Type B pancreatic cell (in vitro differentiated cells): ENCODE measurements at regions not wholly inside any gene's neighbourhood (a gene's known extent, or its start where the extent isn't known, plus 50 kb on each side); places are given as distances from the start of the nearest gene placed in this dataset.

Experiments used
- DNase-seq: peaks from one replicate; pipeline ENCODE4 v3.0.0; 2021; ENCODE audit warnings: mixed read lengths; ENCODE audit not compliant: unreplicated experiment; ENCODE audit errors: extremely low spot score
- H3K27ac Mint-ChIP-seq: 2 replicates; pipeline ENCODE4 v1.8.0; 2021; ENCODE audit warnings: mild to moderate bottlenecking, mixed read lengths
- H3K27me3 Mint-ChIP-seq: 2 replicates; pipeline ENCODE4 v1.8.0; 2021; ENCODE audit warnings: mixed read lengths
- H3K36me3 Mint-ChIP-seq: 2 replicates; pipeline ENCODE4 v1.8.0; 2021; ENCODE audit warnings: mixed read lengths
- H3K4me1 Mint-ChIP-seq: one replicate; pipeline ENCODE4 v1.8.0; 2021; ENCODE audit warnings: mixed read lengths; ENCODE audit not compliant: unreplicated experiment
- H3K4me3 Mint-ChIP-seq: 2 replicates; pipeline ENCODE4 v1.8.0; 2021; ENCODE audit warnings: mild to moderate bottlenecking, mixed read lengths
- H3K9me3 Mint-ChIP-seq: 2 replicates; pipeline ENCODE4 v1.8.0; 2021; ENCODE audit warnings: mixed read lengths
- CTCF ChIP-seq: fragments of 200-600 bp; sonication (generic); conservative IDR thresholded peaks from 2 replicates; pipeline ENCODE4 v1.5.0; 2021; ENCODE audit warnings: antibody characterized with exemption, mild to moderate bottlenecking

GRCh38 chr2:101608408-101609310 lies 88.8 kb upstream of the MAP4K4 start:
- no peak overlapping the region for H3K4me3 Mint-ChIP-seq
- DNase-seq: peak; percentile 2
- no peaks in the 10 kb centered on the region for H3K9me3 Mint-ChIP-seq
- H3K4me1 Mint-ChIP-seq: no peaks in the 10 kb centered on the region
- TF ChIP-seq CTCF: no peak
- H3K36me3 Mint-ChIP-seq: no peaks in the 10 kb centered on the region
- H3K27me3 Mint-ChIP-seq: no peaks in the 10 kb centered on the region
- no peak overlapping the region for H3K27ac Mint-ChIP-seq

- no peak overlapping the region for H3K4me3 Mint-ChIP-seq
- TF ChIP-seq CTCF: no peak
- H3K27ac Mint-ChIP-seq: no peak overlapping the region
- no peaks in the 10 kb centered on the region for H3K27me3 Mint-ChIP-seq
- H3K36me3 Mint-ChIP-seq: no peaks in the 10 kb centered on the region
- no peaks in the 10 kb centered on the region for H3K9me3 Mint-ChIP-seq
- DNase-seq: no peak
- H3K4me1 Mint-ChIP-seq: no peaks in the 10 kb centered on the region
Observed at GRCh38 chr2:101597347-101597944, 100.1 kb upstream of the MAP4K4 start.

GRCh38 chr2:101596333-101596732 lies 101.2 kb upstream of the MAP4K4 start:
- H3K27ac Mint-ChIP-seq: no peak overlapping the region
- no peaks in the 10 kb centered on the region for H3K4me1 Mint-ChIP-seq
- DNase-seq: no peak
- TF ChIP-seq CTCF: no peak
- no peaks in the 10 kb centered on the region for H3K36me3 Mint-ChIP-seq
- no peaks in the 10 kb centered on the region for H3K27me3 Mint-ChIP-seq
- H3K9me3 Mint-ChIP-seq: no peaks in the 10 kb centered on the region
- no peak overlapping the region for H3K4me3 Mint-ChIP-seq

GRCh38 chr2:101587251-101587650 lies 110.3 kb upstream of the MAP4K4 start:
- H3K27ac Mint-ChIP-seq: no peak overlapping the region
- peaks cover 3% of the 10 kb centered on the region for H3K27me3 Mint-ChIP-seq
- peaks cover 11% of the 10 kb centered on the region for H3K9me3 Mint-ChIP-seq
- no peak for DNase-seq
- H3K36me3 Mint-ChIP-seq: no peaks in the 10 kb centered on the region
- no peaks in the 10 kb centered on the region for H3K4me1 Mint-ChIP-seq
- TF ChIP-seq CTCF: no peak
- H3K4me3 Mint-ChIP-seq: no peak overlapping the region

GRCh38 chr2:101583861-101584260 lies 108.9 kb upstream of the RFX8 start:
- Mint-ChIP-seq H3K4me1 (no peaks in the 10 kb centered on the region), H3K36me3 (no peaks in the 10 kb centered on the region), H3K27ac (no peak overlapping the region), H3K27me3 (peaks cover 10% of the 10 kb centered on the region), H3K4me3 (no peak overlapping the region), H3K9me3 (peaks cover 6% of the 10 kb centered on the region)
- no peak for TF ChIP-seq CTCF
- DNase-seq: no peak
